ELR (cell line): ENCODE measurements at regions not wholly inside any gene's neighbourhood (a gene's known extent, or its start where the extent isn't known, plus 50 kb on each side); places are given as distances from the start of the nearest gene placed in this dataset.

Source experiments
- DNase-seq: peaks from one replicate; pipeline ENCODE4 v3.0.0-alpha.2; 2015; ENCODE audit warnings: low read depth

- no peak for DNase-seq
These were observed 1083.6 kb upstream of the LRFN5 start for GRCh38 chr14:40523123-40523522.

DNA sequence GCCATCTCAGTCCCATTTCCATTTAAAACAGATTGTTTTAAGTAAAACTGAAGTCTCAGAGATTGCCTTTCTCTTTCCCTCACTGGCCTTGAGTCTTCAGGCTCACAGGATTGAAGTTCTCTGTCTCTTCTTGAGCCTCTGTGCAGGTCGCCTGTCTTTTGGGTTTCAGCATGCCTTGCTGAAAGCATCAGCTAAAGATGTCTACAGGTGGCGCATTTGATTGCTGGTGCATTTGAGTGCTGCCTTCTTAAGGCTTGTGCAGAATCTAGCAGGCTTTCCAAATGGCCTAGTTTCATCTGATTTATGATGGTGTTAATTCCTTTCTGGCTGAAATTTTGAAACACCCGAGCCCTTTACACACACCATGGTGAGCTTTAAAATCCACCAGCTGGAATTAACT is 1062.2 kb upstream of the FBXO33 start:
- DNase-seq, result no peak

DNA sequence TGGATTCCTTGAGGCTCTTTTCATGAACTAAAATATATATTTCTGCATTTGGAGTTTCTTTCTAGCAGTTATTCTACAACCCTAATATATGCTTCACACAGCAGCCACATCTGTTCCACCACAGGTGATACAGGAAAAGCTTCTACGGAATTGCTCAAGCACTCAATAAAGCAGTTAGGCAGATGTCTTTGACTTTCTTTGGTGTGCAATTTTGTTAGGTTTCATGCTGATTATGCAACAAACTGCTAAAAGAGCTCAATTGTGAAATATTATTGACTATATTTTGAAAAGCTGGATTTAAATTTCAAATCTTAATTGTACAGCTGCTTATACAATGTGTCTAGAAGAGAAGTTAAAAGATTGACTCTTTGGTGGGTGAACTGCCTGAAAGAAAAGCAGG is 1055.6 kb upstream of the FBXO33 start:
- DNase-seq, result no peak

DNA sequence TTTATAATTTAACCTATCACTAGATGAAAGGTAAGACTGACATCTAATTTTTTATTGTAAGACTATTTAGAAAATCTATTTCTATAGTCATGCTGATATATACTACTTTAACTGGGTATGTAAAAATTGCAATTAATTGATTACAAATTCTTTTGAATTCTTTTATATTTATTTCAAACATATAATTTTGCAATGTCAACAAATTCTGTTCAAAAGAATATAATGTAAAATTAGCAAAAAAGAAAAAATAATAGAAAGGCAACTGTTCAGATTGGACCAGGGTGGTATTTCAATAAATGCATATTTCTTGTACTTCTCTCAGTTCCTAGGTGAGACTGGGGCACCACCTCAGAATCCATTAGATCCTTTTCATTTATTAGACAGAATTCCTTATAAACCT is 1053.5 kb upstream of the FBXO33 start:
- no peak for DNase-seq

- no peak for DNase-seq
These were observed 1043.8 kb upstream of the FBXO33 start for GRCh38 chr14:40476005-40476404.

- no peak for DNase-seq
These were observed 1035.7 kb upstream of the FBXO33 start for GRCh38 chr14:40467969-40468368.

DNA sequence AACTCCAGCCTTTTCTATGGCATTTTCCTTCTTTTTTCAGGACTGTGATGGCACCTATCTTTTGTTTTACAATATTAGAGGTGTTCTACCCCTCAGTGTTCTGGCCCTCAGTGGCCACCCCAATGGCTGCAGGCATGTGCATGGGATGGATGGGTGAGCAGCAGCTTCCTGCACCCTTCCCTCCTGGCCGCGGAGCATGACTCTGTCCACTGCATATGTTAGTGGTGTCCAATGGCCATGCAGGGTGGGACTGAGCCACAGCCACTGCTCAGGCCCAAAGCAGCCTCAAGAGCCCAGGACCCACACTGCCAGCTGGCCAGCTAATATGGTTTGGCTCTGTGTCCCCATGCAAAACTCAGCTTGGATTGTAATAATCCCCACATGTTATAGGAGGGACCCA is 1032.3 kb upstream of the FBXO33 start:
- no peak for DNase-seq

GRCh38 chr14:40463886-40464285 is 1031.7 kb upstream of the FBXO33 start:
- DNase-seq, result no peak

DNA sequence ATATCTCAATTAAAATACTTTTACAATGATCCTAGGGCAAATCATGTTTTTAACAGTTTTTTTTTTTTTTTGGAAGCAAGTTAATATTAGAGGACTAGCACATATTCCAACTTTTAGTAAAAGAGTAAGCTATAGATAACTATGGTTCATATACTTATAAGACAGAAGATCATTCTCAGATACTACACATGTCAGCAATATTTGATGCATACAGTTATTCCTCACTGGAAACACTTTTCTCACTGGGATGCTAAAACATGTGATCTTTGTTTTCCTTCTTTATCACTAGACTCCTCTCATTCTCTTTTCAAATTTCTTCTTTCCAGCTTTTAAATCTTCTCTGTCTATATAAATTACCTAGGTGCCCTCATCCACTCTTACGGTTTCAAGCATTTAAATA is 1020.4 kb upstream of the FBXO33 start:
- DNase-seq, result no peak

DNA sequence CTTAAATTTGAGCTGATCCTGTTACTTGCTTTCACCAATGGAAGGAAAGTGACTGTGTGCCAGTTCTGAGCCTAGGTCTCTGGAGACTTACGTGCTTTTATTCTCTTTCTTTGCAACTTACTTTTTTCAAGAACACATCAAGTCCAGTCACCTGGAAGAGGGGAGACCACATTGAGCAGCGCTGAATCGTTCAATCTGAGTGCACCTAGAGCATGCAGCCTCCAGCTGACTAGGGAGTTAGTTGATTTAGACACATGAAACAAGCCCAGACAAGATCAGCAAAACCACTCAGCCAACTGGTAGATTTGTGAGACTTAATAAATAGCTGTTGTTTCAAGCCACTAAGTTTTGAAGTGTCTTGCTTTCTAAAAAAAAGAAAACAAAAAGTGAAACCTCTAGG is 1014.8 kb upstream of the FBXO33 start:
- DNase-seq, result no peak

GRCh38 chr14:40445020-40445419 is 1012.8 kb upstream of the FBXO33 start:
- no peak for DNase-seq

GRCh38 chr14:40436551-40436950 is 1004.3 kb upstream of the FBXO33 start:
- no peak for DNase-seq

GRCh38 chr14:40417777-40418401 is 985.7 kb upstream of the FBXO33 start:
- peak; percentile 0 for DNase-seq

DNA sequence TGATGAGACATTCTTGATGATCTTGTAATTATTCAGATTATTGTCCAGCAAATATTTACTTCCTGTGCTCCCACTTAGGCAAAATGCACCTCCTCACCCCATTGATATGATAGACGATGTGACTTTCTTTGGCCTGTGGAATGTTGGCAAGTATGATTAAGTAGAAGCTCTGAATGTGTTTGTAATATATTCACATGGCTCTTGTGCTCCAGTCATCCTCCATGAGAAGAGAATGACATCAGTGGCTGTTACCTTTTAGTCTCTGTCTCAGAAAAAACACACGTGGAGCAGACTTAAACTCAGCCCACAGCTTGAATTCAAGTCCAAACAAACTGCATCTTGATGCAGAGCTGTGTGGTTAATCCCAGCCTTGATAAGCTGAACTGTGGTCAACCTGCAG is 984.3 kb upstream of the FBXO33 start:
- DNase-seq, result no peak

DNA sequence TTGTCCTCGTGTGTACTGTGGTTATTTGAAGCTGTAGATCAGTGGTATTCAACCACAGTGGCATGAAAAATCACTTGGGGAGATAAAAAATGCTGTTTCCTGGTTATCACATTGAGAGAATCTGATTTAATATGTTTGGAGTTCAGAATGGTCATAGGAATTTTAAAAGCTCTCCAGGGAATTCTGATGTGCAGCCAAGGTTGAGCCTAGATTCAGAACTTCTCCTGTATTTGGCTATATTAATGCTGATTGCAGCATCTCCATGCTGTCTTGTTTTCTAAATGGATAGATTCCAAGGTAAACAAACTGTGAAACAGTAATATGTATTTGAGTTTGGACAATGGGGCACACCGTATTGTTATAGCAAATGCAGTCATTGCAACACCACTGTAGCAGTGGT is 982.2 kb upstream of the FBXO33 start:
- DNase-seq, result no peak

DNA sequence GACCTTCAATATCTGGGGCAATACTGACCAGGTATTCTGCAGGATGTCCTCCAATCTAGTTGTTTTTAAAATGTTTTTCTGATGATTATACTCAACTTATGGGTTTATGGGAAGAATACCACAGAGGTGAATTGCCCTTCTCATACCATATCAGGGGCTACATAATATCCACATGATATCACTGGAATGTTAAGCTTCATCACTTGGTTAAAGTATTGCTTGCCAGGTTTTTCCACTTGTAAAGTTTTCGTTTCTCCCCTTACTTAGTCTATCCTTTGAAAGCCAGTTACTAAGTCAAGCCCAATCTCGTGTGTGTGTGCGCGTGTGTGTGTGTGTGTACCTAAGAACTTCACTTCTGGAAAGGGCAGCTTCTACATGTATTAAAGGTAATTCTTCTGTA is 980.9 kb upstream of the FBXO33 start:
- no peak for DNase-seq

GRCh38 chr14:40410708-40411107 is 978.5 kb upstream of the FBXO33 start:
- no peak for DNase-seq

DNA sequence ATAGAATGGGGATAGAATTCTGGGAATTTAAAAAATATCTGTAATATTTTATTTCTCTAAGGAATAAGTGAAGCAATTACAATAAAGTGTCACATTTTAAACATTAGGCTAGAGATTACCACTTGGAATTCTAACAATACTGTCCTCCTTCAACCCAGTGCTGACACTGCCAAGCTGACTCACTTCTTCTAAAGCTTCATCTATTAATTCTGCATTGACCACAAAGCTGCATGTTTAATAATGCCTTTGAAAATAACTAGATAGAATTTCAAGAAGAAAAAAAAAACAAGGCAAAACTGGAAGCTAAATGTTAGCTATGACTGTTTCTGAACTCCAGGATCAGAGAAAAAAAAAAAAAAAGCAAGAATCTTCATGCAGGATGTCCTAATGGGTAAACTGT is 970.7 kb upstream of the FBXO33 start:
- no peak for DNase-seq

- no peak for DNase-seq
These were observed 966.7 kb upstream of the FBXO33 start for GRCh38 chr14:40398981-40399380.

- no peak for DNase-seq
These were observed 962.6 kb upstream of the FBXO33 start for GRCh38 chr14:40394634-40395340.

GRCh38 chr14:40393143-40393542 is 960.9 kb upstream of the FBXO33 start:
- no peak for DNase-seq

- DNase-seq, result no peak
These were observed 954.2 kb upstream of the FBXO33 start for GRCh38 chr14:40386433-40386832.

DNA sequence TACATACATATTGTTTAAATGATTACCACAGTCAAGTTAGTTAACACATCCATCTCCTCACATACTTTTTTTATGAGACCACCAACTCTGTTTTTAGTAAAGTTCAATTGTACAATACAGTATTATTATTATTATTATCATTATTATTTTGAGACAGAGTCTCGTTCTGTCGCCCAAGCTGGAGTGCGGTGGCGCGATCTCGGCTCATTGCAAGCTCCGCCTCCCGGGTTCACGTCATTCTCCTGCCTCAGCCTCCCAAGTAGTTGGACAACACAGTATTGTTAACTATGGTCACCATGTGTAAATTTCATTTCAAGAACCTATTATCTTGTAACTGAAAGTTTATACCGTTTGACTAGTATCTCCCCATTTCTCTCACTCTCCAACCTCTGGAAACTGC is 942.0 kb upstream of the FBXO33 start:
- DNase-seq, result no peak

GRCh38 chr14:40371011-40371410 is 938.8 kb upstream of the FBXO33 start:
- DNase-seq, result no peak
